B cell (primary cell): ENCODE measurements at regions not wholly inside any gene's neighbourhood (a gene's known extent, or its start where the extent isn't known, plus 50 kb on each side); places are given as distances from the start of the nearest gene placed in this dataset.

Source experiments
- CTCF ChIP-seq: fragments of 200-600 bp; IDR thresholded peaks from one replicate; pipeline ENCODE4 v1.8.0; 2022; ENCODE audit warnings: antibody characterized with exemption, mild to moderate bottlenecking
- EZH2 ChIP-seq: IDR thresholded peaks from 2 replicates; pipeline ENCODE4 v1.6.1; 2012; ENCODE audit warnings: borderline replicate concordance, low read depth, mild to moderate bottlenecking, moderate library complexity, low read length; ENCODE audit not compliant: insufficient read depth, poor library complexity, severe bottlenecking

GRCh38 chrX:79645749-79646148 lies 278.6 kb upstream of the ITM2A start:
- TF ChIP-seq CTCF (no peak), EZH2 (no peak)
